ENCODE measurements at regions not wholly inside any gene's neighbourhood (a gene's known extent, or its start where the extent isn't known, plus 50 kb on each side); places are given as distances from the start of the nearest gene placed in this dataset.
A peak's percentile ranks its signal among the peaks of the same experiment; 100 is the strongest.
"Not testable (repeated sequence)": the region's sequence is repeated elsewhere in the genome, so short reads cannot be mapped to it uniquely, and the experiment has no call there.

- in situ Hi-C loops (cut with HindIII; ENCODE audit: low pct_unique_long_range_greater_than_20kb, low sequenced_read_pairs) = no loop called here
- DNase-seq (ENCODE audit: low read depth, low spot score) = no peak
These were observed 146.1 kb downstream of the SEC14L1 start for GRCh38 chr17:77286641-77287431.

- DNase-seq (ENCODE audit: low read depth, low spot score) = peak; percentile 68
- in situ Hi-C loops (cut with HindIII; ENCODE audit: low pct_unique_long_range_greater_than_20kb, low sequenced_read_pairs) = no loop called here
These were observed 146.8 kb downstream of the SEC14L1 start for GRCh38 chr17:77287432-77288068.

- DNase-seq (ENCODE audit: low read depth, low spot score) = no peak
- in situ Hi-C loops (cut with HindIII; ENCODE audit: low pct_unique_long_range_greater_than_20kb, low sequenced_read_pairs) = no loop called here
These were observed 147.4 kb downstream of the SEC14L1 start for GRCh38 chr17:77288115-77288619.

- DNase-seq (ENCODE audit: low read depth, low spot score); in situ Hi-C loops (cut with HindIII; ENCODE audit: low pct_unique_long_range_greater_than_20kb, low sequenced_read_pairs): not testable (repeated sequence)
These were observed 150.2 kb downstream of the SEC14L1 start for GRCh38 chr17:77290759-77291558.

GRCh38 chr17:77291591-77292386 is 151.0 kb downstream of the SEC14L1 start:
- in situ Hi-C loops (cut with HindIII; ENCODE audit: low pct_unique_long_range_greater_than_20kb, low sequenced_read_pairs) = no loop called here

GRCh38 chr17:77294761-77295160 is 154.0 kb downstream of the SEC14L1 start:
- in situ Hi-C loops (cut with HindIII; ENCODE audit: low pct_unique_long_range_greater_than_20kb, low sequenced_read_pairs) = no loop called here
- DNase-seq (ENCODE audit: low read depth, low spot score) = no peak

More at GRCh38 chr17:77291591-77292386, 151.0 kb downstream of the SEC14L1 start:
- no peak for DNase-seq (ENCODE audit: low read depth, low spot score)

- in situ Hi-C loops (cut with HindIII; ENCODE audit: low pct_unique_long_range_greater_than_20kb, low sequenced_read_pairs) = no loop called here
- no peak for DNase-seq (ENCODE audit: low read depth, low spot score)
These were observed 154.6 kb downstream of the SEC14L1 start for GRCh38 chr17:77295241-77295853.

- in situ Hi-C loops (cut with HindIII; ENCODE audit: low pct_unique_long_range_greater_than_20kb, low sequenced_read_pairs) = no loop called here
- DNase-seq (ENCODE audit: low read depth, low spot score) = no peak
These were observed 156.1 kb downstream of the SEC14L1 start for GRCh38 chr17:77296769-77297409.

- in situ Hi-C loops (cut with HindIII; ENCODE audit: low pct_unique_long_range_greater_than_20kb, low sequenced_read_pairs) = no loop called here
- no peak for DNase-seq (ENCODE audit: low read depth, low spot score)
These were observed 157.2 kb downstream of the SEC14L1 start for GRCh38 chr17:77297693-77298666.

- in situ Hi-C loops (cut with HindIII; ENCODE audit: low pct_unique_long_range_greater_than_20kb, low sequenced_read_pairs) = no loop called here
- no peak for DNase-seq (ENCODE audit: low read depth, low spot score)
These were observed 158.0 kb downstream of the SEC14L1 start for GRCh38 chr17:77298811-77299210.

GRCh38 chr17:77299256-77300015 is 158.7 kb downstream of the SEC14L1 start:
- DNase-seq (ENCODE audit: low read depth, low spot score) = no peak
- in situ Hi-C loops (cut with HindIII; ENCODE audit: low pct_unique_long_range_greater_than_20kb, low sequenced_read_pairs) = no loop called here

GRCh38 chr17:77300016-77300686 is 159.4 kb downstream of the SEC14L1 start:
- in situ Hi-C loops (cut with HindIII; ENCODE audit: low pct_unique_long_range_greater_than_20kb, low sequenced_read_pairs) = no loop called here
- no peak for DNase-seq (ENCODE audit: low read depth, low spot score)

GRCh38 chr17:77301694-77302266 is 161.0 kb downstream of the SEC14L1 start:
- in situ Hi-C loops (cut with HindIII; ENCODE audit: low pct_unique_long_range_greater_than_20kb, low sequenced_read_pairs) = no loop called here

GRCh38 chr17:77302682-77303081 is 161.9 kb downstream of the SEC14L1 start:
- in situ Hi-C loops (cut with HindIII; ENCODE audit: low pct_unique_long_range_greater_than_20kb, low sequenced_read_pairs) = no loop called here
- no peak for DNase-seq (ENCODE audit: low read depth, low spot score)

More at GRCh38 chr17:77301694-77302266, 161.0 kb downstream of the SEC14L1 start:
- no peak for DNase-seq (ENCODE audit: low read depth, low spot score)
